Epidermal melanocyte (primary cell): ENCODE measurements at regions not wholly inside any gene's neighbourhood (a gene's known extent, or its start where the extent isn't known, plus 50 kb on each side); places are given as distances from the start of the nearest gene placed in this dataset.

Source experiments
- DNase-seq: peaks from one replicate; pipeline ENCODE4 v3.0.0; 2011; ENCODE audit warnings: low spot score; ENCODE audit not compliant: insufficient read length

GRCh38 chr14:95387826-95388445, 68.2 kb upstream of the CLMN start:
- DNase-seq = no peak

GRCh38 chr14:95386536-95387095, 66.9 kb upstream of the CLMN start:
- no peak for DNase-seq

GRCh38 chr14:95385701-95386100, 66.0 kb upstream of the CLMN start:
- no peak for DNase-seq

GRCh38 chr14:95382747-95383146, 63.0 kb upstream of the CLMN start:
- no peak for DNase-seq

- no peak for DNase-seq
Observed at GRCh38 chr14:95381726-95382125, 62.0 kb upstream of the CLMN start.

GRCh38 chr14:95380350-95381042, 60.8 kb upstream of the CLMN start:
- no peak for DNase-seq

- no peak for DNase-seq
Observed at GRCh38 chr14:95379634-95380033, 59.9 kb upstream of the CLMN start.

GRCh38 chr14:95375539-95376109, 55.9 kb upstream of the CLMN start:
- DNase-seq = no peak

- no peak for DNase-seq
Observed at GRCh38 chr14:95374239-95374997, 54.7 kb upstream of the CLMN start.

GRCh38 chr14:95370076-95370475, 50.4 kb upstream of the CLMN start:
- DNase-seq = no peak
